ENCODE measurements at regions not wholly inside any gene's neighbourhood (a gene's known extent, or its start where the extent isn't known, plus 50 kb on each side); places are given as distances from the start of the nearest gene placed in this dataset.
"Not testable (repeated sequence)": the region's sequence is repeated elsewhere in the genome, so short reads cannot be mapped to it uniquely, and the experiment has no call there.

DNA sequence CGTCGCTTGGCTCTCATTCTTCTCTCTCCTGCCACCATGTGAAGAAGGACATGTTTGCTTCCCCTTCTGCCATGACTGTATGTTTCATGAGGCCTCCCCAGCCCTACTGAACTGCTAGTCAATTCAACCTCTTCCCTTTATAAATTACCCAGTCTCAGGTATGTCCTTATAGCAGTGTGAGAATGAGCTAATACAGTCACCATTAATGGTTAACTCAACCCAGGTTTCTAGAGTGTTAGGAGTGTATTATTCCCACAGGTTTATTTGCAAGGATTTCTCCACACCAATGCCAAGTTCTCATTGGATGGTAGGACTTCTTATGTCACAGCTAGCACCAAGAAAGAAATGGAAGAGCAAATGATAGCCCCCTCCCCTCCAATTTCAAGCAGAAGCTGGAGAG is 71.9 kb downstream of the DYNAP start:
- DNase-seq: no peak

DNA sequence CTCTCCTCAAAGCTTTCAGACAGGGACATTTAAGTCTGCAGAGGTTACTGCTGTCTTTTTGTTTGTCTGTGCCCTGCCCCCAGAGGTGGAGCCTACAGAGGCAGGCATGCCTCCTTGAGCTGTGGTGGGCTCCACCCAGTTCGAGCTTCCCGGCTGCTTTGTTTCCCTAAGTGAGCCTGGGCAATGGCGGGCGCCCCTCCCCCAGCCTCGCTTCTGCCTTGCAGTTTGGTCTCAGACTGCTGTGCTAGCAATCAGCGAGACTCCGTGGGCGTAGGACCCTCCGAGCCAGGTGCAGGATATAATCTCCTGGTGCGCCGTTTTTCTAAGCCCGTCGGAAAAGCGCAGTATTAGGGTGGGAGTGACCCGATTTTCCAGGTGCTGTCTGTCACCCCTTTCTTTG is 78.7 kb downstream of the DYNAP start:
- not testable (repeated sequence) for DNase-seq

DNA sequence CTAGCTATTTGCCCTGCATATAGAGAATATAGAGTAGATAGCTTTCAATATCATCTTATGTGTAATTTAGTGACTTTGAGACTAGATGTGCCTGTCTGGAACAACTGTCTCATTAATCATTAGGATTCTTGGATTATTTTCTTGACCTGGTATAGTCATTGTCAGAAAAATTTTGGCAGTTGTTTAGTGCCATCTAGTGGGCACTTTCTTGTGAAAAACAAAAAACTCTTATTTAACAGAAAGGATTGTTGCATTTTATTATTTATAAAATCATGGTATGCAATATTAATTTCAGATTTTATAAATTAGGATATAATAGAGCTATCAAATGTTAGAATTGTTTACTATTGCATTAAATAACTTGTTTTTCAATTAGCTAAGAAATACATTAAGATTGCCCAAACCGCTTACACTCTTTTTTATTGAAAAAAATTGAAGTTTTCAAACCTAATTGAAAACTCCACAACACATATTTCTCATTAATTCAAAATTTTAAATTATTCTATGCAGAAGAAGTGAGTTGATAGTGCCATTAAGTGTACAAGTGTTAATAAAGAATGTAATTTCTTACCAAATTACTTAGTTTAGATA is 80.3 kb downstream of the DYNAP start:
- peak; percentile 45 for DNase-seq

DNA sequence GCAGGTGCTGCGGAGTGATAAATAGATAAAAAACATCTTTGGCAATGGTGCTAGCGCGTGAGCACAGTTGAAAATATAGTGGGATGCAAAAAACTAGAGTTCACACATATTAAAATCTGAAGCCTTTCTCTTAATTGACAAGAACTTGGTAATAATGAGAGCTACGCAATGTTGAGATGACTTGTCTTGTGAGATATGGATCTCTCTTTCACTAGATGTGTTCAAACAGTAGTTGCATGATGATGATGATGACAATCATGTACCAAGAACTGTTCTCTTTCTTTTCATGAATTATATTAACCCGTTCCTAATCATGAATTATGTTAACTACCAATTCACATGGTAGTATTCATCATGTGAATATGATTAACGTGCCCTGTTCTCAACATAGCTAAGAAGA is 81.1 kb downstream of the DYNAP start:
- DNase-seq: no peak

DNA sequence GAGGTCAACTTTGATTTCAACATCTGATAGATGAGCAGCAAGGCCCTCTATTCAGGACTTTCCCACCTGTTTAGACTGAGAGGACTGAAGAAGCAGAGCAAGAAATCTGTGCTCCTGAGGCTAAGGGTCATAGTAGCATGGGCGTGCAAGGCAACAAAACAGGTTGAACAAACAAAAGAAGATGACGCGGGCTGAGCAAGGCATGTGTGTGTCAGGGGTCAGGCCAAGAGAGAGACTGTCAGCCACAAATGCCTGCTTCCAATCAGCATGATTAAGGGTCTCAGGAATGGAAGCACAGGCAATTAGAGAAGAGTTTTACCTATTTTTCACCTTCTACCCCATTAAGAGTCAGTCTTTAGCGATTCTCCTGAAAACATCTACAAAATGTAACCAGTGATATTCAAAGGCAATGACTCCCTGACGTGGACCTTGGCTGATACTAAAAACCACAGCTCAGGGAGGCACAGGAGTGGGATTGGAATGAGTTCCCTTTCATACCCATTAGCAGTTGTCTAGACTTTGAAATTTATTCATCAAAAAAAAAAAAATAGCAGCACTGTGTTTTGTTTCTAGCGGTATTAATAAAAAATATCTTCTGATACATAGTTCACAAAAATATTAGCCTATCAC is 81.9 kb downstream of the DYNAP start:
- DNase-seq: no peak

DNA sequence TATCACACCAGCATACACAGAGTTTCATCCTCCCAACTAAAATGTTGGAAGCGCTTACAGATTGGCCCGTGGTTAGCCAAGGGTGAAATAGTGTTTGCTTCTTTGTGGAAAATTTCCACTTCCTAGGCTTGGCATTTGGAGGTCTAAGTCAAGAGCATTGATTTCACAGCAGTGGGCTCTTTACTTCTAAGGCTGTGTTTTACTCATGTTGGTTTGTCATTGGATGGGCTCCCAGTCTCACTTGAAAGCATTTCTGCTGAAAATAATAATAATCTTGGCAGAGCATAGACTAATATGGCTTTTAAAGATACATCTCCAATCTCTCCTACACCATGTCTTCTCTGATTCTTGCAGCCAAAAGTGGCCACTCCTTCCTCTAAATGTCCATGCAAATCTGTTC is 82.9 kb downstream of the DYNAP start:
- no peak for DNase-seq

DNA sequence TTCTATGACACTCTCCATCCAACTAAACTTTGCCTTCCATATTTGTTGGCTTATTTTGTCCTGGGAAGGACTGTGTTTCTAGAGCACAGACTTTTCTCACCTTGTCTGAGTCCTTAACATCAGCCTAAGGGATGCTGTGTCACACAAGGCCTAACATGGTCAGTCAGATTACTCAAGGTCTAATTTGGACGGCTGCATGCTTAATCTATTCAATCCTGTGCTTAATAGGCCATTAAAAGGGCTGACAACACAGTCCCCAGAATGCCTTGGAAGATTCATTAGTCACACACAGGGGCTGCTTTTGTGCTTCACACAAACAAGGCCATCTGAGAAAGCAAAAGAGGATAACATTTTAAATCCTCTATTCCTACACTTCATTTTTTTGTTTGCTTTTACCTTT is 84.0 kb downstream of the DYNAP start:
- DNase-seq: no peak

DNA sequence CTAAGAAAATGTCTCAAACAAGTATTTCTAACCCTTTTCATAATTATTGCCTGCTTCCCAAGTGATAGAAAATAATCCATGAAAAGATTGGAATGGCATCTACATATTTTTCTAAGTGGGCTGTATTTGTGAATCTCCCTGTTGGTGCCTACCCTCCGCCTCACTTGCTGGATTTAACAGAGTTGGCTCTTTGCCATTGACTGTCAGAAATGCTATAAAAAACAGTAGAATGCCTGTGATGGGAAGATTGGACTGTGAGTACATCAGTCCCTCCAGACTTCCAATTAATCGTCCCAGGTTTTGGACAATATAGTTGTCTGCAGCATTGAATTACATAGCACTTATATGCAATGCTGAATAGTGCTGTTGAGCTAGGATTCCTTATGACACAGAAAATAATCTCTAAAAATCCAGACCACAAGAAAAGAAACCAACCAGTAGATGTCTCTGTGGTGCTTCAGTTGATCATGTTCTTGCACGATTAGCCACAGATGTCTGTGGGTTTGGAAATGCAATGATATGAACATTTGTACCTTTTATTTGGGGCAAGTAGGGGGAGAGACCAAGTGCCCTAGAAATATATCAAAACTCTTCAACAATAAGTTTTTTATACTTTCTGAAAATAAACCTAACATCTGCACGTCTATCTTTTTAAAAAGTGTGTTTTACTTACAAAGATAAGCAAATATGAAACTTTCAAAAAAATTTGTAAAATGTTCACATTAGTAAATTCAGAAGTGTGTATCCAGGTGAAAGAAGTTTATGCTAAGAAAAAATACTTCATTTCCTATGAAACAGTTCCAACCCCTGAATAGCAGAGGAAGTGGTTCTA is 88.5 kb downstream of the DYNAP start:
- DNase-seq: peak; percentile 76

DNA sequence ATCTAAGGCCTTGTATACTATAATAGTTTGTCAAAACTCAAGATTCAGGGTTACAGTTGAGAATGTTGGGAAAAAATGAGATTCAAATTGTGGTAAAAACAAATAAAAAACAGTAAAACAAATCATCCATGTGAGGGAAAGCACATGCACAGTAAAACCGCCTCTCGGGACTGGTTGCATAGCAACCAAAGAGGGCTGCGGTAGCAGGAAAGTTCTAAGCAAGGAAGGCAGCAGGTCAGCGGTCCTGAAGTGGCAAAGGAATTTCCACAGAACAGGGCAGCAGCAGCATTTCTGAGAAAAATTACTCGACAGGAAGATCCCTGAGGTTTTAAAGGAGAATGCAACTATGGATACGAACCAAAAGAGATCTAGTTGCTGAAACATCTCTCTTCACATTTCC is 93.7 kb downstream of the DYNAP start:
- peak; percentile 29 for DNase-seq

DNA sequence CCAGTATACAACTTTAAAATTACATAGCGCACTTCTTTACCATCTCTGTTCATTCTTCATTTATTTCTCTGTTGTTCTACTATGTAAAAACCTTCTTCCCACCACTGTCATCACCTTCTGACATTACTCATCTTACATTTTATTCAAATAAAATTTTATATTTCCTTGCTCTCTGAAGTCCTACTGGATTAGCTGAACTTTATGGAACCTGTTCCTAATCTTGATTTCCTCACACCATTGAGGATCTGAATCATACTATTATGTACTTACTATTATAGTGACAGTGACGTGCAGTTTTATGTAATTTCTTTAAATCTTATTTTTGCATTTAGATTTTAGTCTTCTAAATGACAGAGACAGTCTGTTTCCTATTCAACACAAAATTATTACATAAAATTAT is 98.3 kb downstream of the DYNAP start:
- DNase-seq: no peak

DNA sequence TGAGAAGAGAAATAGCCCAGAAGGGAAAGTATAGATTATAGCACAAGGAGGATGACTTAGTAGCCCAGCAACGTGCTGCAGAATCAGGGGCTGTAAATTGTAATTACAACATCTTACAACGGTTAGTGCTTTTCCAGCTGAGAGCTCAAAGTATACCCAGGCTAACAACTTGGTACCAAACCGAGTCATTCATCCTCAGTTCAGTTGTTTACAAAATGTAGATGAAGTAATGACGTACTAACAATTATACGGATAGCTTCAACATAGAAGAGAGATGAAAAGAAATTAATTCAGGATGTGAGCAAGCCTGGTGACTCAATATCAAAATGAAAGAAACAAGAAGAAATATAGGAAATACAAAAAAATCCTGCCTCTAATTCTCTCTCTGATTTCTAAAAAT is 99.2 kb downstream of the DYNAP start:
- DNase-seq: peak; percentile 12

DNA sequence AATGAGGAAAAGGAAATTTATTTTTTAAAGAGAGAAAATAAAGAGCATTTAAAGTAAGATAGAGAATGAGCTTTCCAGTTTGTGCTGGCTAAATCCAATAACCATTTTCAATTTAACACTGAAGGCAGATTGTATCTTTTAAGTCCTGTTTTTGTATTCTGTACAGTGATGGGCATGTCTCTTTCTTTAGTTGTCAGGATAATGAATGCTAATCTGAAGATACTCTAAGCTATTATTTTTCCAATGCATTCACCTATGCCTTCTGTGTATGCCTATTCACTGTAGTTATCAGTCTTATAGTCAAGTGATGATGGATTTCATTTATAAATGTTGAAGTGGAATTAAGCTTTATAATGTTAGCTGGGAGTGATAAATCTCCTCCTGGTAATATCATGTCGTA is 101.4 kb downstream of the DYNAP start:
- DNase-seq: no peak

DNA sequence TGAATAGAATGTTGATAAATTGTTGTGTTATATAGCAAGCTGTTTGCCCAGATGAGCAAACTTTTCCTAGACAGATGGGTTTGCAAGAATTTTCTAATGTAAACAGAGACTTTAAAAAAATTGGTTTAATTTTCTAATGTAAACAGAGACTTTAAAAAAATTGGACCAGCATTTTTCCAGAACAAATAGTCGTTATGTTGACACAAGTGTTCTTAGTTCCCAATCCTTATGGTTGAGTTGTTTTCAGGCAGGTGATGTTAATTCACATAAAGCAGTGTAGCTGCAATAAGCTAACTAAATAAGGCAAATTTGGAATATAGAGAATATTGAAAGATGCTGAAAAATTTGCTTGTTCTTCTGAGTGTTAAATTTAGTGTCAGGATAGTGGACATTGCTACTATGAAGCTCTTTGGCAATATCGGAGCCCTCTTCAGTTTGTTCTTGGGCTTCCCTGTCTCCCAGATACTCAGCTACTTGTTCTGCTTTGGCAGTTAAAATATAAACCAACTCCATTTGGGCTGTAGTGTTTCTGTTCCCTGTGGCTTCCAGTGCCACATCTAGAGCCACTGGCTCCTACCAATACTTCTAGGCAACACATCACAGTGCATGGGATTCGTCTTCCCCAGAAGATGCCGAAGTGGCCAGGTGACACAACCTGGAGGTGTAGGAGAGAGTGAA is 105.7 kb downstream of the DYNAP start:
- DNase-seq: no peak

DNA sequence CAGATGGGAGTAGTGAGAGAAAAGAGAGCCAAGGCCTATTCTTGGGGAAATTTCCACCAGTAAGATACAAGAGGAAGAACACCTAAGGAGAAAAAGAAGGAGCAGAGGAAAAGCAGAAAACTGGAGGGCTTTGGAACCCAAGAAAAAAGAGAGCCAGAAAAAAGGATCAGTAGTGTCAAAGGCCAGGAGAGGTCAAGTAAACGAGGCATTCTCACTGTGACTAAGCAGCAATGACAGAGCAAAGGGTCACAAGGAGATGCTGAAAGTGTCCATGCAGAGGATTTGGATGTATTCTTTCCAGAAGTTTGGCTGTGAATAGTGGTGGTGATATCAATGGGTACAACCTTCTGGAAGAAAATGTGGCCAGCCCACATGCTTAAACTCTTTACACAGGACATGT is 109.5 kb downstream of the DYNAP start:
- no peak for DNase-seq

DNA sequence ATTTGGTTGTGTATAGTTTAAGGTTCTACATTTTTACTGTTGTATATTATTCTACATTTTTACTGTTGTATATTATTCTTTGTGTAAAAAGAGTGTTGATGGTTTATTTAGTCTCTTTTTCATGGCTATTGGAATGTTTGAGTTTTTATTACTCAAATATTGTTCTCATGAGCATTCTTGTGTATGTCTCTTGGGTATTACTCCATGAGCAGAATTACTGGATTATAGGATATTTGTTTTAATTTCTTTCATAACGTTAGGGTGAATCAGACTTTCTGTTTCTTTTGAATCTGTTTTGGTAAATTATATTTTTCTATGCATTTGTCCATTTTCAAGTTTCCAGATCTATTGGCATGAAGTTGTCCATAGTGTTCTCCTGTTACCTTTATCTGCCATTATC is 111.6 kb downstream of the DYNAP start:
- DNase-seq: peak; percentile 76

DNA sequence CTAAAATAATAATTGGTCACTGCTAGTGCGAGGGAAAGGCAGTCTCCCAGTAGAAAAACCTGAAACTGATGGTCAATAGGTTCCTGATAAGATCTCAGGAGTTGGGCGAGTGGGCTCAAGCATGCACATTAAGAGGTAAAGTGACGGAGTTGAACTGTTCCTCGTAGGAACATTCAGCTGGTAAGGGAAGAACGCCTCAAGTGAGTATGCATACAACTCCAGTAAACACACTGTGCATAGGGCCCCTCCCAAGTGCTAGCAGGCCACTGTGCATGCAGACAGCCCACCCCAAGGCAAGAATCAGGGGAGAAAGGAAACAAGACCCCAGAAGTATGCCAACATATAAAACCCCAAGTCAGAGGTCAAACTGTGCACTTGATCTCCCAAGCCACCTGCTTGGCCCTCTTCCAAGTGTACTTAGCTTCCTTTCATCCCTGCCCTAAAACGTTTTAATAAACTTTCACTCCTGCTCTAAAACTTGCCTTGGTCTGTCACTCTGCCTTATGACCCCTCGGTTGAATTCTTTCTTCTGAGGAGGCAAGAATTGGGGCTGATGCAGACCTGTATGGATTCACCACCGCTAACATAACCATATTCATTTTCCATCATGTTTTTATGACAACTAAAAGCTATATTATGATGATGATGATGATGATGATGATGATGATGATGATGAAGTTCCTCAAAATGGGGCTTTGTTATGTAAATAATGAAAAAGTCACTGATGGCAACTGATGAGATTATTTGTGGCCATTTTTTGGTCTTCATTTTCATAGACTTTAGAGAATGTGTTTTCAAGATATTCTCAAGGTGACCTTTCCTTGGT is 118.0 kb upstream of the RAB27B start:
- no peak for DNase-seq

DNA sequence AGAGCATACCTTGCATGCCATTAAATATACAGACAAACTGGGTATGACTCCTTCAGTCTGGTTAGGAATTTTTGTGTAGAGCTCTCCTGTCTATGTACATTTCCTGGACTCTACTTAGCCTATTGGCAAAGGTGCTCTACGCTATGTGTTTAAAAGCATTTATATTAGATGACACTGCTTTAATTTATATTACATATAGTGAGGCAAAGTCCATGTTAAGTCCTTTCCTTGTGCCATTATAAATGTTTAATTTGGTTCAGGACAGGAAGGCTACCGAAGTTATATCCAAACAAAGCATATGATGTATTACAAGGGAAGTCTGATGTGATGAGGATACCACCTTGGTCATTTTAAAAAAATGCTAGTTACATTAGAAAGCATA is 117.4 kb upstream of the RAB27B start:
- no peak for DNase-seq

DNA sequence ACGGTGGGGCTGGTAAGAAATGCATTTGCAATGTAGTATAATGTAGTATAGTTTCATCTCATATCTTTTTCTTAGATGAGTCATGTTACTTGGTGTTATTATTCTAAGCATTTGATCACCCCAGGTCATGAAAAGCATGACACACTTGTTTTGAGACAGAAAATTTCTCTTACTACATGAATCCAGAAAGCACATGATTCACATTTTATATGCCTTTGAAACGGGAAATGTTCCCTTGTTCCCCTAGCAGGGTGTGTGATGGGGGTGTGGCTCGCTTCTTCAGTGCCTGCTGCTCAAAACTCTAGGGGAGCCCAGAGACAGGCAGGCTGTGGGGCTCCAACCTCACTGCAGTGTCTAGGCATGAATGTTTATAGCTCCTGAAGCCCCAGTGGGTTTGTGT is 116.0 kb upstream of the RAB27B start:
- DNase-seq: peak; percentile 92

DNA sequence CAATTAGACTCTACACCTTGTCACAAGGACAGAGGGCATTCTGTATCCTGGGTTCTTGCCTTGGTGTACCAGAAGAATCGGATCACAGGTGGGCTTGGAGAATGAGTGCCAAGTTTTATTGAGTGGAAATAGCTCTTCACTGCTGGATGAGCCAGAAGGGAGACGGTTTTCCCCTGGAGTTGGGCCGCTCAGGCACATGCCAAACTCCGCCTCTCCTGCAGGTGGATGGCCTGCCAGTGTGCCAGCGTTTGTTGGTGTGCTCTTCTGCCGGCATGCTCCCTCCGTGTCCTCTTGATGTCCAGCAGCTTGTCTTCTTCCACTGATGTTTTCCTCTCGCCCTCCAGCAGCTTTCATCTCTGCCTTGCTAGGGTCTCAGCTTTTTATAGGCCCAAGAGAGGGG is 115.5 kb upstream of the RAB27B start:
- DNase-seq: no peak

DNA sequence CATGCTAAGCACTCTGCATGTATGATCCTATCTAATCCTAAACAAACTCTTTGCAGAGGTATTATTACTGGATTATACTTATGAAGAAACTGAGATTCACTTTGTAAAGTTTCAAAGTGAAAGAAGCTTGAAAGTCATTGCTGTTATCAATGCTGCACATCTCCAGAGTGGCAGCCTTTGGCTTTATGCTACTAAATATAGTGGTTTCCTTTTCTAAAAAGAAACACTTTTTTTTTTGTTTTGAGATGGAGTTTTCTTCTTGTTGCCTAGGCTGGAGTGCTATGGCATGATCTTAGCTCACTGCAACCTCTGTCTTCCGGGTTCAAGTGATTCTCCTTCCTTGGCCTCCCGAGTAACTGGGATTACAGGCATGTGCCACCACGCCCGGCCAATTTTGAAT is 114.9 kb upstream of the RAB27B start:
- no peak for DNase-seq

DNA sequence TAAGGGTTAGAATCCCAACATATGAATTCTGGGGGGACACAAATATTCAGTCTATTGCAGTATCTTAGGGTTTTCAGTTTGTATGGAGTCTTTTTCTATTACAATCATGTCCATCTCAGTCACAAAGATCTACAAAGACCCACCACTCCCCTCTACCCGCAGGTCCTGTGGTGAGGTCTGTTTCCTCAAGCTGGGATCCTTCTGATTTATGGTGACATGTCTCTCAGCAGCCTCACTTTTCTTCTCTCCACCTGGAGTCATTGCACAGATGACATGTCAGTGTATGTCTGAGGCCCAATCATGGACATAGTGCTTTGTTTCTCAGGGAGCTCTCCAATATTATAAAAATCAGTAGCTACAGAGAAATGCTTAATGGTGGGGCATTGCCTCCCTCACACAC is 113.4 kb upstream of the RAB27B start:
- no peak for DNase-seq

DNA sequence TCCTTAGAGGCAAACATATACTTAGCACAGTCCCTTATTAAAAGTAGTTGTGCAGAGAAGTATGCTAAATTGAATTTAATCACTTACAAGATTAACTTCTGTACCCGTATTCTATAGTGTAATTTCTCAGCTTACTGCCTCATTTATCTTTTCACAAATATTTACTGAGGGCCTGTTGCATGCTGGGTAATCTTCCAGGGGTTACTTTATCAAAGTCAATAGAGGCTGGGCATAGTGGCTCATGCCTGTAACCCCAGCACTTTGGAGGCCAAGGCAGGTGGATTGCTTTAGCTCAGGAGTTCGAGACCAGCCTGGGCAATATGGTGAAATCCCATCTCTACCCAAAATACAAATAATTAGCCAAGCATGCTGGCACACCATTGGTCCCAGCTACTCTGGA is 111.7 kb upstream of the RAB27B start:
- DNase-seq: no peak
